Neural cell (in vitro differentiated cells): ENCODE measurements at regions not wholly inside any gene's neighbourhood (a gene's known extent, or its start where the extent isn't known, plus 50 kb on each side); places are given as distances from the start of the nearest gene placed in this dataset.

Experiments used
- H2AFZ ChIP-seq: fragments of 200-600, 300-800 bp; sonication (generic), shearing (Covaris generic); 2 replicates; pipeline ENCODE4 v1.6.0; 2014; ENCODE audit warnings: low read depth, mild to moderate bottlenecking, antibody characterized with exemption, low read length, moderate library complexity
- H3F3A ChIP-seq: fragments of 200-600 bp; shearing (Covaris generic); 2 replicates; pipeline ENCODE4 v1.6.1; 2016; ENCODE audit warnings: mild to moderate bottlenecking, moderate library complexity, mixed read lengths, antibody characterized with exemption, low read length; ENCODE audit not compliant: insufficient read depth, poor library complexity, severe bottlenecking
- H3K27ac ChIP-seq: fragments of 200-600, 300-800 bp; sonication (generic), shearing (Covaris generic); 2 replicates; pipeline ENCODE4 v1.5.1; 2014; ENCODE audit warnings: mild to moderate bottlenecking, low read length, moderate library complexity
- H3K27me3 ChIP-seq: fragments of 300-800, 200-600 bp; sonication (generic), shearing (Covaris generic); 2 replicates; pipeline ENCODE4 v1.6.0; 2014; ENCODE audit warnings: mild to moderate bottlenecking, low read depth, low read length, moderate library complexity; ENCODE audit not compliant: insufficient read depth
- H3K36me3 ChIP-seq: fragments of 300-800, 200-600 bp; sonication (generic), shearing (Covaris generic); 2 replicates; pipeline ENCODE4 v1.5.1; 2014; ENCODE audit warnings: mild to moderate bottlenecking, antibody characterized with exemption, low read length, moderate library complexity; ENCODE audit not compliant: insufficient read depth
- H3K4me2 ChIP-seq: fragments of 300-800, 200-600 bp; sonication (generic), shearing (Covaris generic); 2 replicates; pipeline ENCODE4 v1.6.0; 2014; ENCODE audit warnings: mild to moderate bottlenecking, low read length
- H3K4me3 ChIP-seq: fragments of 300-800, 200-600 bp; sonication (generic), shearing (Covaris generic); 2 replicates; pipeline ENCODE4 v1.5.1; 2014; ENCODE audit warnings: mild to moderate bottlenecking, low read length, moderate library complexity
- H3K79me2 ChIP-seq: fragments of 200-600 bp; shearing (Covaris generic); replicated peaks from 2 replicates; pipeline ENCODE4 v1.6.0; 2014; ENCODE audit warnings: mild to moderate bottlenecking, low read length, moderate library complexity; ENCODE audit not compliant: insufficient read depth
- H3K9ac ChIP-seq: fragments of 300-800, 200-600 bp; sonication (generic), shearing (Covaris generic); 2 replicates; pipeline ENCODE4 v1.6.1; 2016; ENCODE audit warnings: mild to moderate bottlenecking, low read length, mixed read lengths
- H3K9me2 ChIP-seq: fragments of 200-600 bp; shearing (Covaris generic); 2 replicates; pipeline ENCODE4 v1.6.1; 2016; ENCODE audit warnings: mild to moderate bottlenecking, low read length, mixed read lengths; ENCODE audit not compliant: insufficient read depth
- H3K9me3 ChIP-seq: fragments of 200-600, 300-800 bp; sonication (generic), shearing (Covaris generic); 2 replicates; pipeline ENCODE4 v1.6.1; 2016; ENCODE audit warnings: mild to moderate bottlenecking, mixed run types, low read length, moderate library complexity, mixed read lengths
- H4K20me1 ChIP-seq: fragments of 200-600 bp; shearing (Covaris generic); 2 replicates; pipeline ENCODE4 v1.6.1; 2016; ENCODE audit warnings: mild to moderate bottlenecking, mixed run types; ENCODE audit not compliant: insufficient read depth
- EP300 ChIP-seq: fragments of 450-650 bp; conservative IDR thresholded peaks from 2 replicates; pipeline ENCODE4 v1.6.1; 2014; ENCODE audit warnings: antibody characterized with exemption, mild to moderate bottlenecking, moderate library complexity; ENCODE audit not compliant: poor library complexity, severe bottlenecking
- EZH2 ChIP-seq: fragments of 200-600, 300-800 bp; shearing (Covaris generic), sonication (generic); IDR thresholded peaks from 2 replicates; pipeline ENCODE4 v1.6.1; 2014; ENCODE audit warnings: antibody characterized with exemption, low read length, borderline replicate concordance, mild to moderate bottlenecking; ENCODE audit not compliant: insufficient read depth, poor library complexity, severe bottlenecking
- MXI1 ChIP-seq: fragments of 450-650 bp; conservative IDR thresholded peaks from 2 replicates; pipeline ENCODE4 v1.6.1; 2014; ENCODE audit warnings: antibody characterized with exemption, mild to moderate bottlenecking; ENCODE audit not compliant: poor library complexity, severe bottlenecking
- POLR2AphosphoS5 ChIP-seq: IDR thresholded peaks from 2 replicates; pipeline ENCODE4 v1.6.1; 2012
- RAD21 ChIP-seq: fragments of 450-650 bp; conservative IDR thresholded peaks from 2 replicates; pipeline ENCODE4 v1.6.1; 2014; ENCODE audit warnings: antibody characterized with exemption, mild to moderate bottlenecking, moderate library complexity
- SMC3 ChIP-seq: fragments of 450-650 bp; conservative IDR thresholded peaks from 2 replicates; pipeline ENCODE4 v1.6.1; 2014; ENCODE audit warnings: antibody characterized with exemption, mild to moderate bottlenecking, moderate library complexity; ENCODE audit not compliant: poor library complexity
- TAF1 ChIP-seq: IDR thresholded peaks from 2 replicates; pipeline ENCODE4 v1.6.1; 2012; ENCODE audit warnings: low read depth
- TF ChIP-seq, protein P1 (sequence below): IDR thresholded peaks from 2 replicates; pipeline ENCODE4 v1.6.1; 2012; ENCODE audit warnings: borderline replicate concordance
- TF ChIP-seq, protein P2 (sequence below): fragments of 450-650 bp; IDR thresholded peaks from 2 replicates; pipeline ENCODE4 v1.5.1; 2014; ENCODE audit warnings: antibody characterized with exemption, mild to moderate bottlenecking, moderate library complexity; ENCODE audit not compliant: poor library complexity, severe bottlenecking

DNA sequence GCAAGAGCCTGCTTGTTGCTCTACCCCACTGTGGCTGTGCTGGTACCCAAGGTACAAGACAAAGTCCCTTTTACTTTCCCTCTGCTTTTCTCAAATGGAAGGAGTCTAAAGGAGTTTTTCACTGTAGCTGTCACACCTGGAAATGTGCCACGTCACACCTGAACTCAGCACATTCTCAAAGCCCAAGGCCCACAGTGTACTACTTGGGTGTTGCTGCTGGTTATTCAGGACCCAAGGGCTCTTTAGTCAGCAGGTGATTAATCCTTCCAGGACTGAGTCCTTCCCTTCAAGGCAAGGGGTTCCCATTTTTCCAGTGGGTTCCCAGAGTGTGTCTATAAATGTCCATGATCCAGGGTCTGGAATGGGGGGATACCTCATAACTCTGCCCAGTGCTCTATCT lies 63.2 kb upstream of the STK39 start:
- Histone ChIP-seq H3K9me3 (peaks cover 4% of the 10 kb centered on the region), H3K4me3 (no peak overlapping the region), H3K36me3 (no peaks in the 10 kb centered on the region), H3K27ac (no peak overlapping the region), H3K4me2 (no peak overlapping the region), H3F3A (no peaks in the 10 kb centered on the region), H4K20me1 (no peaks in the 10 kb centered on the region), H3K9me2 (no peaks in the 10 kb centered on the region), H3K27me3 (no peaks in the 10 kb centered on the region), H3K9ac (no peak overlapping the region), H3K79me2 (no peaks in the 10 kb centered on the region), H2AFZ (no peak overlapping the region)
- TF ChIP-seq, protein P1, sequence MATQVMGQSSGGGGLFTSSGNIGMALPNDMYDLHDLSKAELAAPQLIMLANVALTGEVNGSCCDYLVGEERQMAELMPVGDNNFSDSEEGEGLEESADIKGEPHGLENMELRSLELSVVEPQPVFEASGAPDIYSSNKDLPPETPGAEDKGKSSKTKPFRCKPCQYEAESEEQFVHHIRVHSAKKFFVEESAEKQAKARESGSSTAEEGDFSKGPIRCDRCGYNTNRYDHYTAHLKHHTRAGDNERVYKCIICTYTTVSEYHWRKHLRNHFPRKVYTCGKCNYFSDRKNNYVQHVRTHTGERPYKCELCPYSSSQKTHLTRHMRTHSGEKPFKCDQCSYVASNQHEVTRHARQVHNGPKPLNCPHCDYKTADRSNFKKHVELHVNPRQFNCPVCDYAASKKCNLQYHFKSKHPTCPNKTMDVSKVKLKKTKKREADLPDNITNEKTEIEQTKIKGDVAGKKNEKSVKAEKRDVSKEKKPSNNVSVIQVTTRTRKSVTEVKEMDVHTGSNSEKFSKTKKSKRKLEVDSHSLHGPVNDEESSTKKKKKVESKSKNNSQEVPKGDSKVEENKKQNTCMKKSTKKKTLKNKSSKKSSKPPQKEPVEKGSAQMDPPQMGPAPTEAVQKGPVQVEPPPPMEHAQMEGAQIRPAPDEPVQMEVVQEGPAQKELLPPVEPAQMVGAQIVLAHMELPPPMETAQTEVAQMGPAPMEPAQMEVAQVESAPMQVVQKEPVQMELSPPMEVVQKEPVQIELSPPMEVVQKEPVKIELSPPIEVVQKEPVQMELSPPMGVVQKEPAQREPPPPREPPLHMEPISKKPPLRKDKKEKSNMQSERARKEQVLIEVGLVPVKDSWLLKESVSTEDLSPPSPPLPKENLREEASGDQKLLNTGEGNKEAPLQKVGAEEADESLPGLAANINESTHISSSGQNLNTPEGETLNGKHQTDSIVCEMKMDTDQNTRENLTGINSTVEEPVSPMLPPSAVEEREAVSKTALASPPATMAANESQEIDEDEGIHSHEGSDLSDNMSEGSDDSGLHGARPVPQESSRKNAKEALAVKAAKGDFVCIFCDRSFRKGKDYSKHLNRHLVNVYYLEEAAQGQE = no peak
- TF ChIP-seq EZH2 (no peak), POLR2AphosphoS5 (no peak), TAF1 (no peak), MXI1 (no peak), EP300 (no peak)

DNA sequence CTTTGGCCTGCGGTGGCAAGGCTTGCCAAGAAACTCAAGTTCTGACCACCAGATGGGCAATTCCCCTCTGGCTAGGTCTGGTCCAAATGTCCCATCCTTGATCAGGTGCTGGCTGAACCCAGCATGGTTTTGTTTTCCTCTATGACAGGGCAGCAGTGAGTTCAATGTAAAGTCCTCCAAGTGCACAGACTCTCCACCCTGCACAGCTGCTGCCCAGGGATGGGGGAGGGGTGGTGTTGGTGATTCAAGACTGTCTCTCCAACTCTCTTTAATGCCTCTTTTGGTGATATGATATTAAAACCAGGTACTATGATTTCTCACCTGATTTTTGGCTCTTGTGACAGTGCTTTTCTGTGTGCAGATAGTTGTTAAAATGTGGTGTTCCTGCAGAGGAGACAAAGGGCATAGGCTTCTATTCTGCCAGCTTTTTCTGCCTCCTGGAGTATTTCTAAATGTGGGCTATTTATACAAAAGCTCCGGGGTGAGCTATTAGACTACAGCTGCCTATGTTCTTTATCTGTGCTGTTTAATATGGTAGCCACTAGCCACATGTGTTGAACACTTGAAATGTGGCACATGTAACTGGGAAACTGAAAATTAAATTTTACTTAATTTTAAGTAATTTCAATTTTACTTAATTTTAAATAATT lies 64.0 kb upstream of the STK39 start:
- H3K27ac ChIP-seq = no peak overlapping the region
- no peak overlapping the region for H3K9ac ChIP-seq
- no peak overlapping the region for H3K4me2 ChIP-seq

More for the DNA sequence above, 64.0 kb upstream of the STK39 start:
- no peaks in the 10 kb centered on the region for H4K20me1 ChIP-seq
- H3K36me3 ChIP-seq = no peaks in the 10 kb centered on the region
- H3K9me2 ChIP-seq = no peaks in the 10 kb centered on the region
- no peaks in the 10 kb centered on the region for H3K27me3 ChIP-seq
- no peak overlapping the region for H3K4me3 ChIP-seq
- H3F3A ChIP-seq = no peaks in the 10 kb centered on the region
- H2AFZ ChIP-seq = no peak overlapping the region
- no peak for TF ChIP-seq POLR2AphosphoS5
- TF ChIP-seq, protein P2, sequence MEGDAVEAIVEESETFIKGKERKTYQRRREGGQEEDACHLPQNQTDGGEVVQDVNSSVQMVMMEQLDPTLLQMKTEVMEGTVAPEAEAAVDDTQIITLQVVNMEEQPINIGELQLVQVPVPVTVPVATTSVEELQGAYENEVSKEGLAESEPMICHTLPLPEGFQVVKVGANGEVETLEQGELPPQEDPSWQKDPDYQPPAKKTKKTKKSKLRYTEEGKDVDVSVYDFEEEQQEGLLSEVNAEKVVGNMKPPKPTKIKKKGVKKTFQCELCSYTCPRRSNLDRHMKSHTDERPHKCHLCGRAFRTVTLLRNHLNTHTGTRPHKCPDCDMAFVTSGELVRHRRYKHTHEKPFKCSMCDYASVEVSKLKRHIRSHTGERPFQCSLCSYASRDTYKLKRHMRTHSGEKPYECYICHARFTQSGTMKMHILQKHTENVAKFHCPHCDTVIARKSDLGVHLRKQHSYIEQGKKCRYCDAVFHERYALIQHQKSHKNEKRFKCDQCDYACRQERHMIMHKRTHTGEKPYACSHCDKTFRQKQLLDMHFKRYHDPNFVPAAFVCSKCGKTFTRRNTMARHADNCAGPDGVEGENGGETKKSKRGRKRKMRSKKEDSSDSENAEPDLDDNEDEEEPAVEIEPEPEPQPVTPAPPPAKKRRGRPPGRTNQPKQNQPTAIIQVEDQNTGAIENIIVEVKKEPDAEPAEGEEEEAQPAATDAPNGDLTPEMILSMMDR = no peak
- no peak for TF ChIP-seq EZH2
- TF ChIP-seq MXI1 = no peak
- TF ChIP-seq, protein P1 = no peak
- no peak for TF ChIP-seq SMC3
- no peak for TF ChIP-seq EP300
- no peak for TF ChIP-seq RAD21
- TF ChIP-seq TAF1 = no peak
- no peaks in the 10 kb centered on the region for H3K9me3 ChIP-seq
- H3K79me2 ChIP-seq = no peaks in the 10 kb centered on the region
